Activated CD4-positive, alpha-beta T cell treated with anti-CD3 and anti-CD28 coated beads, Interleukin-2, amount 10 ng/mL, durations not matched to agents 7 days and 5 days (primary cell): ENCODE measurements at regions not wholly inside any gene's neighbourhood (a gene's known extent, or its start where the extent isn't known, plus 50 kb on each side); places are given as distances from the start of the nearest gene placed in this dataset.

ENCODE experiments used
- CTCF ChIA-PET: fragments of 350-600 bp; sonication (Branson Sonifier 250); formaldehyde crosslinking; loops from one replicate; lab custom pipeline; 2021; ENCODE audit warnings: antibody characterized with exemption; lab: Charles Lee
- POLR2A ChIA-PET: fragments of 350-600 bp; sonication (Branson Sonifier 250); formaldehyde crosslinking; loops from one replicate; lab custom pipeline; 2021; ENCODE audit warnings: antibody characterized with exemption; lab: Charles Lee
- DNase-seq: peaks from one replicate; pipeline ENCODE4 v3.0.0-alpha.2; 2020
- H3K27ac Mint-ChIP-seq: one replicate; pipeline ENCODE4 v1.8.0; 2021; ENCODE audit warnings: mild to moderate bottlenecking, moderate library complexity, mixed read lengths
- H3K27me3 Mint-ChIP-seq: one replicate; pipeline ENCODE4 v1.8.0; 2021; ENCODE audit warnings: mixed read lengths
- H3K36me3 Mint-ChIP-seq: one replicate; pipeline ENCODE4 v1.8.0; 2021; ENCODE audit warnings: low read depth, mixed read lengths
- H3K4me1 Mint-ChIP-seq: one replicate; pipeline ENCODE4 v1.8.0; 2021; ENCODE audit warnings: mixed read lengths
- H3K4me3 Mint-ChIP-seq: one replicate; pipeline ENCODE4 v1.8.0; 2021; ENCODE audit warnings: mild to moderate bottlenecking, moderate library complexity, mixed read lengths
- H3K9me3 Mint-ChIP-seq: one replicate; pipeline ENCODE4 v1.8.0; 2021; ENCODE audit warnings: mixed read lengths

DNA sequence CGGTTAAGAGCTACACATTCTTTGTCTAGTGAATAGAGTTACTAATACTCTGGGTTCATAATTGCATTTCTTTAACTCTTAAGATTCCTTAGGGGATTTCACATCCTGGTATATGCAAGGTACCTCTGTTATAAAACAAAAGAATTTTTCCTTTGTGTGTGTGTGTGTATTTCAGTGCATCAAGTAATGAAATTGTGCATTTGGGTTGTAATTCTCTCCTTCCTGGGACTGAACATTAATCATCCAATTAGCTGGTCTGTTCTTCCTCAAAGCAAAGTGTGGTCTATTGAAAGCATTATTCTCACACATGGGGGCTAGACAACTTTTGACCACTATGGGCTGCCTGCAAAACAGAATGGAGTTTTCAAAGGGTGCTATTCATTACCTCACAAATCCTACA, 74.0 kb downstream of the ZC3H11B start:
- Mint-ChIP-seq H3K36me3 (no peaks in the 10 kb centered on the region), H3K27me3 (no peaks in the 10 kb centered on the region), H3K27ac (no peak overlapping the region), H3K4me3 (no peak overlapping the region), H3K9me3 (no peaks in the 10 kb centered on the region), H3K4me1 (no peaks in the 10 kb centered on the region)
- DNase-seq, result no peak
- CTCF ChIA-PET, result interaction anchor here (0.7 to 1.2 kb wide), 2 partner anchors 9 to 138 kb away, joined by 4 to 5 read pairs; no protein-coding TSS in a partner anchor
- POLR2A ChIA-PET, result no interaction called here

DNA sequence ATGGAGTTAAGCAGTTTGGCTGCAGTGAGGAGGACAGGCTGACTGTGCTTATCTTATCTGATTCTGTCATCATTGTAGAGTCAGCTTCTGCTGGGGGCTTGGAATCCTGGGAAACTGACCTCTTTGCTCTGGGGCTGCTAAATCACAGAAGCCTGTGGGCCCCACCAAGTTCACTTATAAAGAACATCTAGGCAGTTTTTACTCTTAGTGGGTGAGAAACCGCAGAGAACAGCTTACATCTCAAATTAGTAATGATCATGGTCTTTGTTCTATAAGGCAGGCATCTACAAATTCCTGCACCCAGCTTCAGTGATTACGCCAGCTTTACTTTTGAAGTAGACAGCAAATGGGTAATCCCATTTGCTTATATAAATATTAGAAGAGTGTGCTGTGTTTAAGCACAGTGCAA, 75.7 kb downstream of the ZC3H11B start:
- H3K27ac Mint-ChIP-seq, result no peak overlapping the region

DNA sequence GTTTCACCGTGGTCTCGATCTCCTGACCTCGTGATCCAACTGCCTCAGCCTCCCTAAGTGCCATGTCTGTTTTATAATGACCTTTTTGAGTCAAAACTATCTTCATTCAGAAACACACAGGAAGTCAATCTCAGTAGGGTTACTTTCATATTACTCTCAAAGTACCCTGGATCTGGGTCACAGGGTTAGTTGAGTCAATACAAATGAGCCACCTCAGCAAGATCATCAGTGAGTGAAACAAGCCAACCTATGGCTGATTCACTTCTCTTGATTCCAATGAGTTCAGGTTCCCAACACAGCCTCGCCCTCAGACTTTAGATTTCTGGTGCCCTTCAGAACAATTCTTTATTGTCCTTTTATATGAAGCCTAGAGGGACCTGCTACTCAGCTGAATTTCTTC, 76.9 kb downstream of the ZC3H11B start:
- Mint-ChIP-seq H3K4me1 (no peaks in the 10 kb centered on the region), H3K27me3 (no peaks in the 10 kb centered on the region), H3K9me3 (peaks cover 2% of the 10 kb centered on the region), H3K36me3 (no peaks in the 10 kb centered on the region), H3K27ac (no peak overlapping the region), H3K4me3 (no peak overlapping the region)
- POLR2A ChIA-PET, result no interaction called here
- CTCF ChIA-PET, result no interaction called here
- no peak for DNase-seq

More for the DNA sequence above, 75.7 kb downstream of the ZC3H11B start:
- H3K36me3 Mint-ChIP-seq, result no peaks in the 10 kb centered on the region
- H3K9me3 Mint-ChIP-seq, result peaks cover 2% of the 10 kb centered on the region
- H3K4me3 Mint-ChIP-seq, result no peak overlapping the region
- ChIA-PET CTCF (interaction anchor here (1.2 kb wide), 1 partner anchor 9 kb away, joined by 3 read pairs; no protein-coding TSS in a partner anchor), POLR2A (no interaction called here)
- no peaks in the 10 kb centered on the region for H3K4me1 Mint-ChIP-seq
- no peaks in the 10 kb centered on the region for H3K27me3 Mint-ChIP-seq
- no peak for DNase-seq

DNA sequence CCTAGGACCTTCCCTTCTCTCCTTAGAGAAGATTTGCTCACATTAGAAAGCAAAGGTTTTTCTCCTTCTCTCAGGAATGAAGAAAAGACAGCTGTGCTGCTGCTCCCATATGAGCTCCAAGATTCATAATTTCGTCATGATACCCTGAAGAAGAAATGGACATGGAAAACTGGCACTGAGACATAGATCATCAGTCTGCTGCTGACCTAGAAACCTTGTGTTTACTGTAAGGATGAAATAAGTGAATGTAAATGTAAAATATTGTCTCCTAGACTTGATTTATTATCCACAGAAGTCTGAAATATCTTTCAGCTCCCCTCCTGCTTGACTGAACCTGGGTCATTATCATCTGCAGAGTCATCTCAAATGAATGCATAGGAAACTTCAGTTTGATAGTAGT, 77.9 kb downstream of the ZC3H11B start:
- Mint-ChIP-seq H3K27ac (no peak overlapping the region), H3K27me3 (no peaks in the 10 kb centered on the region), H3K4me3 (no peak overlapping the region), H3K4me1 (no peaks in the 10 kb centered on the region), H3K9me3 (peaks cover 2% of the 10 kb centered on the region), H3K36me3 (no peaks in the 10 kb centered on the region)
- CTCF ChIA-PET, result no interaction called here
- POLR2A ChIA-PET, result no interaction called here
- no peak for DNase-seq

DNA sequence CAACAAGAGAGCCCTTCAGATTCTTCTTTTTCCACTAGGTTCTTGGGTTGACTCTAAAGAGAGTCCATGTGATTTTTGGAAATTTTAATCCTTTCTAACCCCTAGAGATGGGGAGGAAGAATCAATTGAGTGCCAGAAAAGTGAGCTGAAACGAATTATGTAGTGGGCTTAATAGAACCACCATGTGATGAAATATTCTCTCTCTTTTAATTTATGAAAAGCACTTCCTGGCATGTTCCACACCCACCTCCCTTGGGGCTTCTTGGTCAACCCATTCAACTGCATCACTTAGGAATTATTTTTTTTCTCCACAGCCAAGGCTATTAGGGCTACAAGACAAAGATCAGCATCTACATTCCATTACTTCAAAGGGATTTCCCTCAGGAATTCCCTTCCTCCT, 79.6 kb downstream of the ZC3H11B start:
- ChIA-PET POLR2A (no interaction called here), CTCF (no interaction called here)
- Mint-ChIP-seq H3K4me1 (no peaks in the 10 kb centered on the region), H3K9me3 (peaks cover 2% of the 10 kb centered on the region), H3K27me3 (no peaks in the 10 kb centered on the region), H3K27ac (no peak overlapping the region), H3K36me3 (no peaks in the 10 kb centered on the region), H3K4me3 (no peak overlapping the region)
- no peak for DNase-seq

DNA sequence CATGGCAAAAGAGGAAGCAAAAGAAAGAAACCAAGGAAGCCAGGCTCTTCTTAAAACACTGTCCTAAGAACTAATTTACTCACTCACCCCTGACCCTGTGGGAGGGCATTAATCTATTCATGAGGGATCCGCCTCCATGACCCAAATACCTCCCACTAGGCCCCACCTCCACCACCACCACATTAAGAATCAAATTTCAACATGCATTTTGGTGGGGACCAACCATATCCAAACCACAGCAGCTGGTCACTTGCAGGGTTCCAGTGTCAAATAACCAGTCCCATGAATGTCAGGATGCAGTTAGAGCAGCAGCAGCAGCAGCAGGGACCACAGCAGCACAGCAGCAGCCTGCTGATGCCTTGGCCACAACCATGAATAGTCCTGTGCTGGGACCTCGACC, 83.8 kb downstream of the ZC3H11B start:
- H3K27me3 Mint-ChIP-seq, result no peaks in the 10 kb centered on the region
- CTCF ChIA-PET, result interaction anchor here (1.4 kb wide), 1 partner anchor 9 kb away, joined by 3 read pairs; no protein-coding TSS in a partner anchor
- DNase-seq, result no peak
- H3K4me3 Mint-ChIP-seq, result no peak overlapping the region
- H3K4me1 Mint-ChIP-seq, result no peaks in the 10 kb centered on the region
- no peak overlapping the region for H3K27ac Mint-ChIP-seq
- peaks cover 2% of the 10 kb centered on the region for H3K9me3 Mint-ChIP-seq
- POLR2A ChIA-PET, result no interaction called here
- no peaks in the 10 kb centered on the region for H3K36me3 Mint-ChIP-seq

DNA sequence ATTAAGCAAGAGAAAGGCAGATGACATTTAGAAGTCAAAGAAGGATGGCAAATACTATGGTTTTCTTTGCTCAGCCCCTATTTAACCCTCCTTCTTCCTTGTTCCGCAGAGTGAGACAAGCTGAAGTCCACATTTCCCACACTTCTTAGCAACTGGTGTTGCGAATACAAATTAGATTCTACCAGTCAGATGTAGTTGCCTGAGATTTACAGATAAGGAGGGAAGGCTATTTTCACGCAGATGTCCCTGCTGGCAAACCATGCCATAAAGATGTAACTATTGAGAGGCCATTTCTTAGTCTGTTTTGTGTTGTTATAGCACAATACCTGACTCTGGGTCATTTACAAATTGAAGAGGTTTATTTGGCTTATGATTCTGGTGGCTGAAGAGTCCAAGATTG, 84.3 kb downstream of the ZC3H11B start:
- Mint-ChIP-seq H3K4me3 (no peak overlapping the region), H3K9me3 (peaks cover 2% of the 10 kb centered on the region), H3K27ac (no peak overlapping the region), H3K4me1 (no peaks in the 10 kb centered on the region), H3K36me3 (no peaks in the 10 kb centered on the region), H3K27me3 (no peaks in the 10 kb centered on the region)
- no peak for DNase-seq
- ChIA-PET CTCF (interaction anchor here (1.4 kb wide), 1 partner anchor 9 kb away, joined by 3 read pairs; no protein-coding TSS in a partner anchor), POLR2A (no interaction called here)

DNA sequence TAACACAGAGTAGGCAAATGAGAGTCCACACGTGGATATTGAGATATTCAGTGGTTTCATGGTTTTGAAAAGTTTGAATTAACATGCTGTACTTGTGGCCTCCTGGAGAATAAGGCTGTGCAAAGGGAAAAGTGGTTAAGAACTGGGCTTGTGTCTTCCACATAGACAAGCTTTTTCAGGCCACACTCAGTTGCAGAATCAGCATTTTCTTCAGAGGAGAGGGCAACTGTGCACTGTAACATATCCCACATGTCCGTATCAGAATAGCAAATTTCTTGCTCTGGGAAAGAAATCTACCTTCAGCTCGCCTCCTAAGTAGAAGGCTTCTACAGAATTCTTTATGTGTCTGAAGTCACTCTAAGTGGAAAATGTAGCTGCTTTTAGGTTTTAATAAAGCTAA, 84.9 kb downstream of the ZC3H11B start:
- H3K36me3 Mint-ChIP-seq, result no peaks in the 10 kb centered on the region
- H3K27me3 Mint-ChIP-seq, result no peaks in the 10 kb centered on the region
- POLR2A ChIA-PET, result no interaction called here
- DNase-seq, result no peak
- no peaks in the 10 kb centered on the region for H3K4me1 Mint-ChIP-seq
- H3K4me3 Mint-ChIP-seq, result no peak overlapping the region
- peaks cover 2% of the 10 kb centered on the region for H3K9me3 Mint-ChIP-seq
- CTCF ChIA-PET, result interaction anchor here (1.4 kb wide), 1 partner anchor 10 kb away, joined by 3 read pairs; no protein-coding TSS in a partner anchor
- H3K27ac Mint-ChIP-seq, result no peak overlapping the region

DNA sequence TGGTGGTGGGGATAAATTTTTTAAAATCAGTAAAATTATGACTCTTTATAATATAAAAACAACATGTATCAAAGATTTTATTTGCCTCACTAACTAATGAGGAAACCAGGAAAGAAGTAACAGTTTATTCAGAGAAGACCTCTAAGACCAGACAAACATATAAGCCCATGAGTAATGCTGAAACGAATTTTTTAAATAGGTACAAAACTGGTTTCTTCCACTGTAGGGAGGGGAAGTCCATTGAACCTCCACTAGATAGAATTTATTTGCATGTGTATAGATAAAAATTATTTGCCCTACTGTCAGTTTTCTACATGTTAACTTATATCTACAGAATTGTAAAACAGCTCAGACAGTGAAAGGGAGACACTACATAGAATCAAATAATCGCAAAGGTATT, 86.8 kb downstream of the ZC3H11B start:
- no peaks in the 10 kb centered on the region for H3K27me3 Mint-ChIP-seq
- CTCF ChIA-PET, result no interaction called here
- DNase-seq, result no peak
- H3K27ac Mint-ChIP-seq, result no peak overlapping the region
- H3K36me3 Mint-ChIP-seq, result no peaks in the 10 kb centered on the region
- no peak overlapping the region for H3K4me3 Mint-ChIP-seq
- POLR2A ChIA-PET, result no interaction called here
- no peaks in the 10 kb centered on the region for H3K9me3 Mint-ChIP-seq
- no peaks in the 10 kb centered on the region for H3K4me1 Mint-ChIP-seq

DNA sequence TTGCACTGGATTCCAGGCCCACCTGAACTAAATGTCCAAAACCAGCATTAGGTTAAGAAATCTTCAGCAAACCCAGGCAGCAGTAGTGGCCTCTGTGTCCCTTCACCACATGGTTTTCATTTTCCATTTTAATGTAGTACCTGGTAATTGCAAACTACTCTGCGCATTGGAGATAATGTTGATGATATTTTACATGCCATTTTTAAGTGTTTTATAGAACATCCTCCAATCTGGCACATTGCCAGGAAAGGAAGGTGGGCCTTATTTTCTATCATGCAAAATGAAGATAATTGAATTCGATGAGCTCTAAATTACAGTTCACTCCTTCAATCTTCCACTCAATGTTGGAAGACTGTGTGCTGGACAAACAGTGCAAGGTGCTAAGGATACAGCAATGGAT, 89.5 kb downstream of the ZC3H11B start:
- Mint-ChIP-seq H3K27me3 (no peaks in the 10 kb centered on the region), H3K4me3 (no peak overlapping the region), H3K9me3 (no peaks in the 10 kb centered on the region), H3K27ac (no peak overlapping the region), H3K36me3 (no peaks in the 10 kb centered on the region), H3K4me1 (no peaks in the 10 kb centered on the region)
- POLR2A ChIA-PET, result interaction anchor here (0.6 kb wide), 1 partner anchor 262 kb away, joined by 6 read pairs; no protein-coding TSS in a partner anchor
- CTCF ChIA-PET, result interaction anchor here (1.1 kb wide), 1 partner anchor 9 kb away, joined by 4 read pairs; no protein-coding TSS in a partner anchor
- no peak for DNase-seq

DNA sequence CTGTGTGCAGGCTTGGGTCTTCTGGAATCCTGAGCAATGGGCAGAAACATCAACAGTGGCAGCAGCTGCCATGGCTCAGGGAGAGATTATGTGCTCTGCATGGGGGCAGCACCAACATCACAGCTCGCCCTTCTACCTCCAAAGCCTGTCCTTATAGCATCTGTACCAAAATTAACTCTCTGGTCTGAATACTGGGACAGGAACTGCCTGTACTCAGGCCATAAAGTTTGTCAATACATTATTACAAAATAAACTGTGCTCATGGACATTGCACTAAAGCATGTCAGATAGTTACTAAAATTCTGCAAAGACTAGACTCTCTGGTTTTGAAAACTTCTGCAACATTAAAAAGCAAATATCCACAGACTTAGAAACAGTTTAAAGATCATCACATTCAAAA, 91.6 kb downstream of the ZC3H11B start:
- no peak for DNase-seq
- H3K27ac Mint-ChIP-seq, result no peak overlapping the region
- no peaks in the 10 kb centered on the region for H3K4me1 Mint-ChIP-seq
- POLR2A ChIA-PET, result no interaction called here
- CTCF ChIA-PET, result no interaction called here
- no peak overlapping the region for H3K4me3 Mint-ChIP-seq
- no peaks in the 10 kb centered on the region for H3K9me3 Mint-ChIP-seq
- H3K27me3 Mint-ChIP-seq, result no peaks in the 10 kb centered on the region
- no peaks in the 10 kb centered on the region for H3K36me3 Mint-ChIP-seq

DNA sequence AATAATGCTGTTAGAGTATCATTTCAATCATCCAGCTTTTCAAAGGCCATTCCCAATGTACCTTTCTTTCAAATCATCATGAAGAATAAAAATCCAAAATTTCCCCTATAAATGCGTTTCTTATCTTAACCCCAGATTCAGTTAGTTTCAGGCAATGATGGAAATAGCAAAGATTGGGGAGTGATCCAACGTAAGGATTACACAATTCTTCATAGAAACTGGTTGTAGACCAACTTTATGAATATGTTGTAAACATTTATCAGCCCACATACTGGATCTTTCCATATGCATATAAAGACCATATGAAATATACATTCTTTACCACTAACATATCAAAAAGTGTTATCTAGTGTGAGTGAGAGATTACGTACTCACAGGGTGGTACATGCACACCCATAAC, 92.7 kb downstream of the ZC3H11B start:
- ChIA-PET CTCF (no interaction called here), POLR2A (no interaction called here)
- H3K36me3 Mint-ChIP-seq, result no peaks in the 10 kb centered on the region
- DNase-seq, result no peak
- no peak overlapping the region for H3K27ac Mint-ChIP-seq
- H3K9me3 Mint-ChIP-seq, result no peaks in the 10 kb centered on the region
- no peak overlapping the region for H3K4me3 Mint-ChIP-seq
- no peaks in the 10 kb centered on the region for H3K4me1 Mint-ChIP-seq
- H3K27me3 Mint-ChIP-seq, result no peaks in the 10 kb centered on the region

DNA sequence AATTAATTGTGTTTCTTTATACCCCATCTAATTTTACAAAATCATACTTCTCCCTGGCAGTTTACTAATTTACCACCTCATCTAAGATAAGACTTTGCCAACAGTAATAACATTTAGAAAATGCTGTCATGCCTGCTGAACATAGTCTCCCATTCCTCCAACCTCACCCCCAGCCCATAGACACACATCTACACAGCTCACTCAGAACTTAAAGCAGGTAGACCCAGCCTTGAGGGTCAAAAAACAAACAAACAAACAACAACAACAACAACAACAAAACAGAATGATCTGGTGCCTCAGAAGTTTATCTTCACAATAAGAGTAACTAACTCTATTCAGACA, 94.0 kb downstream of the ZC3H11B start:
- POLR2A ChIA-PET, result no interaction called here
- Mint-ChIP-seq H3K27me3 (no peaks in the 10 kb centered on the region), H3K4me3 (no peak overlapping the region), H3K36me3 (no peaks in the 10 kb centered on the region), H3K9me3 (no peaks in the 10 kb centered on the region), H3K4me1 (no peaks in the 10 kb centered on the region), H3K27ac (no peak overlapping the region)
- CTCF ChIA-PET, result no interaction called here
- DNase-seq, result no peak

DNA sequence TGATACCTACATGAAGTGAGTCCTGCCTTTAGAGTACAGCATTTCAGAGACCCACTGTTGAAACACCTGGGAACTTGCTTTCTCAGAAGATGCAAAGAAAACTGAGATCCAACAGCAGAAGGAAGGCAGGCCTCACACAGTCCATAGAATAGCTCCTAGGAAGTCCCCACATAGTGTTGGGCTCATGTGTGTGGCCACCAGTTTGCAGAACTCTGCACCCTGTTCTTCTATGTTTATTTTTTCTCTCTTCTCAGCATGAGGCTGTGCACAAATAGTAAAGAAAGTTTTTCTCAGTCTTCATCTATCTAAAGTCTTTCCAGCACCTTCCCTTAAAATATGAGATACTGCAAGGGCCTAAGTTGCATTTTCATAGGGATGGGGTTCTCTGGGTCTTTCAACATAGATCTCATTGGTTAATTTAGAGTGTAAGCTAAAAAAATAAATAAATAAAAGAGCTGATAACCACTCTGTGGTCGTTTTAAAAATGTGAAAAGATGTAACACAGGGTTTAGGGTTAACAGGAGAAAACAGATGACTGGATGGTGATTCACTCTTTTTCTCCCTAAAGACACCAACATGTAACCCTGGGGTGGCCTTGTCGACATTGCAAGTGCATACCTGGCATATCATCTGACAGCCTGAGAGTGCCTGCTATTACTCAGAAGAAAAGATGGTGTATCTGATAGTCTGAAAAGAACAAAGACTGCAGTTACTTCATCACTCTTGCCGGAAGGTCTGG, 94.6 kb downstream of the ZC3H11B start:
- DNase-seq, result no peak
- POLR2A ChIA-PET, result no interaction called here
- no peak overlapping the region for H3K27ac Mint-ChIP-seq
- H3K9me3 Mint-ChIP-seq, result no peaks in the 10 kb centered on the region
- no peaks in the 10 kb centered on the region for H3K36me3 Mint-ChIP-seq
- H3K4me3 Mint-ChIP-seq, result no peak overlapping the region
- no peaks in the 10 kb centered on the region for H3K27me3 Mint-ChIP-seq
- H3K4me1 Mint-ChIP-seq, result no peaks in the 10 kb centered on the region
- CTCF ChIA-PET, result no interaction called here
